Esophagus squamous epithelium (tissue), 4 donors: ENCODE measurements at regions not wholly inside any gene's neighbourhood (a gene's known extent, or its start where the extent isn't known, plus 50 kb on each side); places are given as distances from the start of the nearest gene placed in this dataset.
"Not testable (repeated sequence)": the region's sequence is repeated elsewhere in the genome, so short reads cannot be mapped to it uniquely, and the experiment has no call there.

ENCODE experiments used
- POLR2A ChIP-seq, 4 donors: fragments of 450-650 bp; IDR thresholded peaks; one replicate each; pipeline ENCODE4 v1.6.1; 2017; ENCODE audit warnings: antibody characterized with exemption in 4 of 4, mild to moderate bottlenecking in 4 of 4, moderate library complexity in 3 of 4
- TF ChIP-seq, protein P1 (sequence below), 6 experiments: fragments of 450-650 bp in 4 of 6; fragments of 200-600 bp in 2 of 6; sonication (generic) in 2 of 6; IDR thresholded peaks; one replicate each; pipeline ENCODE4 v1.5.1; 2016 to 2019; ENCODE audit warnings: antibody characterized with exemption in 6 of 6, mild to moderate bottlenecking in 4 of 6, moderate library complexity in 4 of 6

GRCh38 chr11:126130781-126131180, 68.1 kb upstream of the CDON start:
- TF ChIP-seq, protein P1, sequence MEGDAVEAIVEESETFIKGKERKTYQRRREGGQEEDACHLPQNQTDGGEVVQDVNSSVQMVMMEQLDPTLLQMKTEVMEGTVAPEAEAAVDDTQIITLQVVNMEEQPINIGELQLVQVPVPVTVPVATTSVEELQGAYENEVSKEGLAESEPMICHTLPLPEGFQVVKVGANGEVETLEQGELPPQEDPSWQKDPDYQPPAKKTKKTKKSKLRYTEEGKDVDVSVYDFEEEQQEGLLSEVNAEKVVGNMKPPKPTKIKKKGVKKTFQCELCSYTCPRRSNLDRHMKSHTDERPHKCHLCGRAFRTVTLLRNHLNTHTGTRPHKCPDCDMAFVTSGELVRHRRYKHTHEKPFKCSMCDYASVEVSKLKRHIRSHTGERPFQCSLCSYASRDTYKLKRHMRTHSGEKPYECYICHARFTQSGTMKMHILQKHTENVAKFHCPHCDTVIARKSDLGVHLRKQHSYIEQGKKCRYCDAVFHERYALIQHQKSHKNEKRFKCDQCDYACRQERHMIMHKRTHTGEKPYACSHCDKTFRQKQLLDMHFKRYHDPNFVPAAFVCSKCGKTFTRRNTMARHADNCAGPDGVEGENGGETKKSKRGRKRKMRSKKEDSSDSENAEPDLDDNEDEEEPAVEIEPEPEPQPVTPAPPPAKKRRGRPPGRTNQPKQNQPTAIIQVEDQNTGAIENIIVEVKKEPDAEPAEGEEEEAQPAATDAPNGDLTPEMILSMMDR (IDR thresholded peaks at IDR 0.05), result not testable (repeated sequence)
- not testable (repeated sequence) for TF ChIP-seq POLR2A (IDR thresholded peaks at IDR 0.05)
